ENCODE measurements at regions not wholly inside any gene's neighbourhood (a gene's known extent, or its start where the extent isn't known, plus 50 kb on each side); places are given as distances from the start of the nearest gene placed in this dataset.

DNA sequence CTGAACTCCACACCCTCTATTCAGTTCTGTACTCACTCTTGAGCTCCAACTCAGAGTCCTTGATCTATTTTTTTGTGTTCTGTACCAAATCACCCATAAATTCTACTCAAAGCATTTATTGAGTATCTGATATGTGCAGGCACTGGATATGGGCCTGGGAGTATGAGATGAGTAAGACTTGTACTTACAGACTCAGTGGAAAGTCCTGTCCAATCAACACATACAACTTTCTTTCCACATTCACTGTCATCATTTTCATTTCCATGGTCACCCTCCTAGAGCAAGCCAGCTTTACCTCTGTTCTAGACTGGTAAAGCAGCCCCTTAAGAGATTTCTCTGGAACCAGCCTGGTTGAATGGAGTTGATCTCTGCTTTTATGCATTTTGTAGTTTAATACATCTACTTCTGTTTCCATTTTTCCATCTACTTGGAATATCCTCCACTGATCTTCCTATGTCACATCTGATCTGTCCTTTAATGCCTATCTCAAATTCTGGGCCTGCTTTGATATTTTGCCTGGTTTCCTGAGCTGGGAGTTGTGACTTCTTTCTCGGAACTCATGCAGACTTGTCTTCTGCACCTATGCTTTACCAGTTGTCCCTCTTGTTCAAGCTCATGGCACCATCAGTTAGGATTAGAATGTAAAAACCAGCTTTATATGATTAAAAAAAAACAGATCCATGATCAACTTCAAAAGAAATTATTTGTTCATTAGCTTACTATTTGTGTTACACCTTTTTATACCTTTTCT lies 96.9 kb upstream of the GLS start:
- Histone ChIP-seq H3K4me3 (no peak overlapping the region), H3K4me1 (no peaks in the 10 kb centered on the region), H3K27ac (no peak overlapping the region), H3K9me3 (0 out of 2 replicates have a peak, but pooled peaks cover 7% of the 10 kb centered on the region), H3K27me3 (no peaks in the 10 kb centered on the region), H3K4me2 (no peak overlapping the region), H3K36me3 (no peaks in the 10 kb centered on the region), H4K20me1 (no peaks in the 10 kb centered on the region), H3K9ac (no peak overlapping the region)
- no peak for TF ChIP-seq Cebpa-rat (IDR thresholded peaks at IDR 0.05)

GRCh38 chr2:190785334-190785733 lies 95.3 kb upstream of the GLS start:
- TF ChIP-seq Cebpa-rat (IDR thresholded peaks at IDR 0.05), result no peak
- Histone ChIP-seq H3K4me2 (no peak overlapping the region), H3K36me3 (no peaks in the 10 kb centered on the region), H3K9me3 (0 out of 2 replicates have a peak, but pooled peaks cover 7% of the 10 kb centered on the region), H3K9ac (no peak overlapping the region), H3K27me3 (no peaks in the 10 kb centered on the region), H4K20me1 (no peaks in the 10 kb centered on the region), H3K27ac (no peak overlapping the region), H3K4me3 (no peak overlapping the region), H3K4me1 (peaks cover 5% of the 10 kb centered on the region; the same call in 1 of the 2 replicates)

GRCh38 chr2:190786404-190787166 lies 94.0 kb upstream of the GLS start:
- H3K4me1 ChIP-seq, result peaks cover 5% of the 10 kb centered on the region; the same call in 1 of the 2 replicates
- H3K9ac ChIP-seq, result no peak overlapping the region
- no peak overlapping the region for H3K4me3 ChIP-seq
- no peaks in the 10 kb centered on the region for H3K36me3 ChIP-seq
- H3K27ac ChIP-seq, result no peak overlapping the region
- TF ChIP-seq Cebpa-rat (IDR thresholded peaks at IDR 0.05), result no peak
- no peaks in the 10 kb centered on the region for H4K20me1 ChIP-seq
- no peak overlapping the region for H3K4me2 ChIP-seq
- 0 out of 2 replicates have a peak, but pooled peaks cover 7% of the 10 kb centered on the region for H3K9me3 ChIP-seq
- no peaks in the 10 kb centered on the region for H3K27me3 ChIP-seq

DNA sequence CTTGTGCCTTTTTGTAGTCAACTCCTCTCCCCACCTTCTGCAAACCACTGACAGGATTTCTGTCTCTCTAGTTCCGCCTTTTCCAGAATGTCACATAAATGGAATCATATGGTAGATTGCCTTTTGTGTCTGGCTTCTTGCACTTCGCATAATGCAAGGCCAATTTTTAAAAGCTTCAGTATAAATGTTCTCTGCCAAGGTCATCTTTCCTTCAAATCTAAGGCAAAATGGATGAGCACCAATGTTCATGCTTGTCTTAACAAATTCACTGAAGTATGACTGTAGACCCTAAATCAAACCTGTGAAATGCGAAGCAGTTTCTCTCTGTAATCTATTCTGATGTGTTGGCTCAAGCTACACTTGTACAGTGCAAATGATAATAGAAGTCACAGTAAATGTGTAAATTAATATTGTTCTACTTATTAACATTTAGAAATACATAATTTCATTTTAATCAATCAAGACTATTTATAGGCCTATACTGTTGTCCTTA lies 92.8 kb upstream of the GLS start:
- H3K9me3 ChIP-seq, result 0 out of 2 replicates have a peak, but pooled peaks cover 7% of the 10 kb centered on the region
- no peaks in the 10 kb centered on the region for H3K36me3 ChIP-seq
- H4K20me1 ChIP-seq, result no peaks in the 10 kb centered on the region
- H3K27ac ChIP-seq, result no peak overlapping the region
- H3K4me1 ChIP-seq, result peaks cover 5% of the 10 kb centered on the region; the same call in 1 of the 2 replicates
- TF ChIP-seq Cebpa-rat (IDR thresholded peaks at IDR 0.05), result no peak
- no peak overlapping the region for H3K4me2 ChIP-seq
- no peak overlapping the region for H3K9ac ChIP-seq
- H3K27me3 ChIP-seq, result no peaks in the 10 kb centered on the region
- H3K4me3 ChIP-seq, result no peak overlapping the region

- Histone ChIP-seq H3K4me1 (peaks cover 5% of the 10 kb centered on the region; the same call in 1 of the 2 replicates), H3K4me2 (no peak overlapping the region), H3K36me3 (no peaks in the 10 kb centered on the region), H3K27me3 (no peaks in the 10 kb centered on the region), H3K9ac (no peak overlapping the region), H3K9me3 (no peaks in the 10 kb centered on the region), H4K20me1 (no peaks in the 10 kb centered on the region), H3K4me3 (no peak overlapping the region), H3K27ac (no peak overlapping the region)
- TF ChIP-seq Cebpa-rat (IDR thresholded peaks at IDR 0.05), result no peak
Observed at GRCh38 chr2:190789074-190790004, 91.3 kb upstream of the GLS start.

DNA sequence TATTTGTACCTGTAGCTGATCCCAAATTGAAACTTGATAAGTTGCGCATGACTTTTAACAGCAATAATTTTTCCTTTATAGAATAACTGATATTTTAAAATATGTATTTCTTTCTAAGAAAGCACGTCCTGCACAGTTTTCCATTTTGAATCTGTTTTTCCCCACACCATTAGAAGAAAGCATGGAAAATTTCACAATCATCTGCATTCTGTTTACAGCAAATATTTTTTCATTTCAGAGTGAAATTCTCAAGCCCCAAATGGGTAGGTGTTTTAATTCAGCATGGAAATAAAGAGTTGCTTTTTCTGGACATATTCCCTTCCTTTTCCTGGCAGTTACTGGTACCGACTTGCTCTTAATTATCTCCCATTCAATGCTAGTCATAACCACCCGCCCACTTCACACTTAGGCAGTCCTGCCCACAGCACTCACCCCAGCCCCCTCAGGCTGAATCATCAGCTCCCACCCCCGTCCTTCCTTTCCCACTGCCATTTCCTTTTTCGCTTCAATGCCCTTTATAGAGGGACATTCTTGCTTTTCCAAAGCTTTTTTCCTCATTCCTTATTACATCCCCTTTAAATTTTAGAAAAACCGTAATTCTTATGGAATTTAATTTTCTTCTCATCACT lies 89.2 kb upstream of the GLS start:
- Histone ChIP-seq H3K4me3 (no peak overlapping the region), H3K36me3 (no peaks in the 10 kb centered on the region), H3K27me3 (no peaks in the 10 kb centered on the region), H4K20me1 (no peaks in the 10 kb centered on the region), H3K4me2 (no peak overlapping the region), H3K9me3 (no peaks in the 10 kb centered on the region), H3K9ac (no peak overlapping the region), H3K4me1 (peaks cover 5% of the 10 kb centered on the region; the same call in 1 of the 2 replicates), H3K27ac (no peak overlapping the region)
- no peak for TF ChIP-seq Cebpa-rat (IDR thresholded peaks at IDR 0.05)

- Histone ChIP-seq H3K36me3 (no peaks in the 10 kb centered on the region), H3K9me3 (no peaks in the 10 kb centered on the region), H3K27me3 (no peaks in the 10 kb centered on the region), H3K27ac (no peak overlapping the region), H3K4me3 (no peak overlapping the region), H3K9ac (no peak overlapping the region), H3K4me1 (peaks cover 5% of the 10 kb centered on the region; the same call in 1 of the 2 replicates), H3K4me2 (no peak overlapping the region), H4K20me1 (no peaks in the 10 kb centered on the region)
- TF ChIP-seq Cebpa-rat (IDR thresholded peaks at IDR 0.05), result no peak
Observed at GRCh38 chr2:190791976-190792575, 88.5 kb upstream of the GLS start.

DNA sequence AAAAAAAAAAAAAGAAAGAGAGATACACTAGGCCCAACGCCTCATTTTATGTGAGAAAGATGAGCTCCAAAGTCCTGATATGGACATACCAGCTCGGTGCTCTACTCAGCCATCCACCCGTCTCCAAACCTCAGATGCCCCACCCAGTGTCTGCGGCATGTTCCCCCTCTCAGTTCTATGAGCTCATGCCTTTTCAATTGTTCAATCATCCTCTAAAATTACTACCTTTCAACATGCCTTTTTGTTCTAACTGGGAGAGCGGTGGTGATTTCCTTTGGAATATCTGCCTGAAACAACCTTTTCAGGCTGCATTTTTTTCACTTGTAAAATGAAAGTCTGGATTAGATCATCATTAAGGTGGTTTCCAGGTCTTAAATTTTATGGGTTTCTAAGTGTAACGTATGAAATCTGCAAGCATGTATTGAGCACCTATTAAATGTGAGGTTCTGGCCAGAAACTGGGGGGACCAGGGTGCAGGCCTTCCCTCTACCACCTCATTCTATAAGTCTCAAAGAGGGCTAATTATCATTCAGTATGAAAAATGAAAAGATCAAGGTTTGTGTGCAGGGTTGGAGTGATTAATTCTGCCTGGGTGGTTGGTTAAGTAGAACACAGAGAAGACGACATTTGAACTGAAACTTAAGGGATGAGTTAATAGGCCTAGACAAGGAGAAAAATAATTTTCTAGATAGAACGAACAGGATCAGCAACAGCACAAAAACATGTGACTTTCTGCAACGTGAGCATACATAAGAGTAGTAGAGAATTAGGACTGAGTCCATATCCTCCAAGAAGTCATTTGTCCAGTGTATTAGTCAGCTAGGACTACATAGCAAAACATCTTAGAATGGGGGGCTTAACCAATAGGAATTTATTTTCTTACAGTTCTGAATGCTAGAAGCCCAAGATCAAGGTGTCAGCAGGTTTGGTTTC lies 87.4 kb upstream of the GLS start:
- no peak overlapping the region for H3K4me3 ChIP-seq
- H3K27me3 ChIP-seq, result no peaks in the 10 kb centered on the region
- TF ChIP-seq Cebpa-rat (IDR thresholded peaks at IDR 0.05), result no peak
- no peaks in the 10 kb centered on the region for H3K36me3 ChIP-seq
- H4K20me1 ChIP-seq, result no peaks in the 10 kb centered on the region
- H3K9me3 ChIP-seq, result no peaks in the 10 kb centered on the region
- no peak overlapping the region for H3K4me2 ChIP-seq
- H3K9ac ChIP-seq, result no peak overlapping the region
- H3K27ac ChIP-seq, result no peak overlapping the region
- H3K4me1 ChIP-seq, result peaks cover 5% of the 10 kb centered on the region; the same call in 1 of the 2 replicates

Measured in BLaER1 (cell line).